ENCODE measurements at regions not wholly inside any gene's neighbourhood (a gene's known extent, or its start where the extent isn't known, plus 50 kb on each side); places are given as distances from the start of the nearest gene placed in this dataset.

DNA sequence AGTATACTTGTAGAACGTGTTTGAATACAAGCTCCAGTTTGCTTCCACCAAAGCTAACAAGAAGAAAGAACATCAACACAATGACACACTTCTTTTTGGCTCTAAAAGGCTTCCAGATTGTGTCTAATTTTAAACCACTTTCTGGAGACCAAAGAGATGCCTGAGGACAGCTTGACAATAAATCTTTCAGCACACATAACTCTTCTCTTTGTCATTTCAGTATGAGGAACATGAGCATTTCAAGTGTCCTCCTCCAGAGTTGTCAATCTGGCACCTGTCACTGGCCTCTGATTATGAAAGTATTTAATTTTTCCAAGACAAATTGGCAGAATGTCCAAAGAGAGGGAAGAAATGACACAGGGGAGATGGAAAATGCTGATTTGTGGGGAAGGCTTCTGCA is 79.0 kb upstream of the TLR4 start:
- H3K4me3 ChIP-seq (replicated peaks in 1 of 3; ENCODE audit: insufficient read depth in 1 of 3, low read depth in 1 of 3, low read length in 3 of 3), result no peak overlapping the region
- H3K4me1 ChIP-seq (ENCODE audit: control insufficient read depth, extremely low read depth, insufficient read depth, low read length), result no peaks in the 10 kb centered on the region
- H3K9ac ChIP-seq (replicated peaks; ENCODE audit: extremely low read depth, insufficient read depth, low read length), result no peak overlapping the region
- ChIA-PET POLR2A (no interaction called here), CTCF (no interaction called here)
- H3K27me3 ChIP-seq (ENCODE audit: control insufficient read depth in 2 of 2, insufficient read depth in 2 of 2, low read length in 2 of 2), result no peaks in the 10 kb centered on the region
- no peaks in the 10 kb centered on the region for H3K79me2 ChIP-seq (ENCODE audit: control insufficient read depth, insufficient read depth, low read length)
- no peaks in the 10 kb centered on the region for H4K20me1 ChIP-seq (replicated peaks; ENCODE audit: control insufficient read depth, extremely low read depth, insufficient read depth, low read length)
- FAIRE-seq (no peak), DNase-seq (ENCODE audit: low read depth, low spot score) (no peak)
- no peaks in the 10 kb centered on the region for H3K9me1 ChIP-seq (replicated peaks; ENCODE audit: control insufficient read depth, extremely low read depth, insufficient read depth, low read length)
- no peak overlapping the region for H3K4me2 ChIP-seq (ENCODE audit: insufficient read depth, low read length)
- TF ChIP-seq POLR2A (IDR thresholded peaks at IDR 0.05; ENCODE audit: low read depth, low read length) (no peak), EZH2 (IDR thresholded peaks at IDR 0.05; ENCODE audit: borderline replicate concordance, low read depth, low read length, severe bottlenecking) (no peak), MYC (IDR thresholded peaks at IDR 0.05; ENCODE audit: low read depth, low read length) (no peak), POLR2AphosphoS5 (IDR thresholded peaks at IDR 0.05; ENCODE audit: insufficient read depth, low read depth, low read length) (no peak), GATA2 (IDR thresholded peaks at IDR 0.05; ENCODE audit: insufficient read depth, insufficient read length, low read depth, low read length) (no peak), JUN (IDR thresholded peaks at IDR 0.05; ENCODE audit: borderline replicate concordance, insufficient read depth, insufficient read length, low read depth) (no peak), FOS (IDR thresholded peaks at IDR 0.05; ENCODE audit: borderline replicate concordance, insufficient read depth, low read length) (no peak)
- TF ChIP-seq, protein P1, sequence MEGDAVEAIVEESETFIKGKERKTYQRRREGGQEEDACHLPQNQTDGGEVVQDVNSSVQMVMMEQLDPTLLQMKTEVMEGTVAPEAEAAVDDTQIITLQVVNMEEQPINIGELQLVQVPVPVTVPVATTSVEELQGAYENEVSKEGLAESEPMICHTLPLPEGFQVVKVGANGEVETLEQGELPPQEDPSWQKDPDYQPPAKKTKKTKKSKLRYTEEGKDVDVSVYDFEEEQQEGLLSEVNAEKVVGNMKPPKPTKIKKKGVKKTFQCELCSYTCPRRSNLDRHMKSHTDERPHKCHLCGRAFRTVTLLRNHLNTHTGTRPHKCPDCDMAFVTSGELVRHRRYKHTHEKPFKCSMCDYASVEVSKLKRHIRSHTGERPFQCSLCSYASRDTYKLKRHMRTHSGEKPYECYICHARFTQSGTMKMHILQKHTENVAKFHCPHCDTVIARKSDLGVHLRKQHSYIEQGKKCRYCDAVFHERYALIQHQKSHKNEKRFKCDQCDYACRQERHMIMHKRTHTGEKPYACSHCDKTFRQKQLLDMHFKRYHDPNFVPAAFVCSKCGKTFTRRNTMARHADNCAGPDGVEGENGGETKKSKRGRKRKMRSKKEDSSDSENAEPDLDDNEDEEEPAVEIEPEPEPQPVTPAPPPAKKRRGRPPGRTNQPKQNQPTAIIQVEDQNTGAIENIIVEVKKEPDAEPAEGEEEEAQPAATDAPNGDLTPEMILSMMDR (IDR thresholded peaks at IDR 0.05; ENCODE audit: extremely low read depth in 1 of 2, insufficient read depth in 1 of 2, low read depth in 1 of 2, low read length in 2 of 2), result no peak
- TF ChIP-seq, protein P2, sequence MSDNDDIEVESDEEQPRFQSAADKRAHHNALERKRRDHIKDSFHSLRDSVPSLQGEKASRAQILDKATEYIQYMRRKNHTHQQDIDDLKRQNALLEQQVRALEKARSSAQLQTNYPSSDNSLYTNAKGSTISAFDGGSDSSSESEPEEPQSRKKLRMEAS (IDR thresholded peaks at IDR 0.05; ENCODE audit: insufficient read depth, insufficient read length), result no peak
- no TSS peak for BruUV-seq (replicated peaks)
- H3K27ac ChIP-seq (ENCODE audit: insufficient read depth, low read depth, low read length), result no peak overlapping the region
- H3K36me3 ChIP-seq (ENCODE audit: control insufficient read depth in 2 of 2, extremely low read depth in 1 of 2, insufficient read depth in 2 of 2, low read length in 2 of 2), result no peaks in the 10 kb centered on the region
- no peak overlapping the region for H2AFZ ChIP-seq (ENCODE audit: low read depth, low read length)
- dilution Hi-C loops (cut with MboI; ENCODE audit: extremely low pct_ligation_motif_present, low sequenced_read_pairs) (no loop called here), intact Hi-C loops (cut with micrococcal nuclease) (no loop called here)
- no peaks in the 10 kb centered on the region for H3K9me3 ChIP-seq (replicated peaks; ENCODE audit: control insufficient read depth, insufficient read depth, low read length)
